GM12878 (cell line): ENCODE measurements at regions not wholly inside any gene's neighbourhood (a gene's known extent, or its start where the extent isn't known, plus 50 kb on each side); places are given as distances from the start of the nearest gene placed in this dataset.
A peak's percentile ranks its signal among the peaks of the same experiment; 100 is the strongest.

Source experiments
- ATAC-seq: fragments of 200-7000 bp; cut with Tn5 transposase; 3 replicates; pipeline ENCODE4 v1.9.1; 2020; ENCODE audit warnings: mild to moderate bottlenecking, moderate library complexity
- BruUV-seq: library from RNA; stranded (reverse); fragments of 400-500 nt; replicated peaks from 2 replicates; lab custom pipeline; 2021; lab: Mats Ljungman, UMichigan
- CTCF ChIA-PET: fragments of 300-600 bp; sonication (Branson Sonifier 250); formaldehyde crosslinking; extraction: SDS; loops from one replicate; lab custom pipeline; 2021; ENCODE audit warnings: inconsistent platforms; lab: Yijun Ruan, JAX
- POLR2A ChIA-PET: fragments of 350-600 bp; formaldehyde crosslinking; extraction: SDS; loops from one replicate; lab custom pipeline; 2021; ENCODE audit warnings: inconsistent platforms; lab: Charles Lee
- RAD21 ChIA-PET: fragments of 300-600 bp; sonication (Branson Sonifier 250); formaldehyde crosslinking; loops from one replicate; lab custom pipeline; 2023; ENCODE audit warnings: antibody characterized with exemption; ENCODE audit not compliant: unreplicated experiment; lab: Charles Lee
- SMC1A ChIA-PET: fragments of 300-600 bp; sonication (Branson Sonifier 250); formaldehyde crosslinking; loops from one replicate; lab custom pipeline; 2023; ENCODE audit not compliant: unreplicated experiment, uncharacterized antibody; lab: Charles Lee
- DNase-seq: peaks from one replicate; pipeline ENCODE4 v3.0.0-alpha.2; 2011; ENCODE audit warnings: low read depth, low spot score
- FAIRE-seq: peaks from 3 replicates; lab custom pipeline; 2011; peaks lifted over from hg19 to GRCh38; lab: Jason Lieb, UNC
- H2AFZ ChIP-seq: 2 replicates; pipeline ENCODE4 v1.6.0; 2011; ENCODE audit warnings: low read depth, low read length, control low read depth; ENCODE audit not compliant: control insufficient read depth
- H3K27ac ChIP-seq: 2 replicates; pipeline ENCODE4 v1.5.1; 2011; ENCODE audit warnings: control low read depth; ENCODE audit not compliant: control insufficient read depth, insufficient read depth
- H3K27me3 ChIP-seq, 2 experiments: replicated peaks in 1 of 2; 2 replicates each; pipeline versions ENCODE4 v1.6.0 to v1.6.1; 2011; ENCODE audit warnings: low read length in 1 of 2; ENCODE audit not compliant: control insufficient read depth in 2 of 2, insufficient read depth in 2 of 2
- H3K36me3 ChIP-seq, 2 experiments: 2 replicates each; pipeline ENCODE4 v1.5.1; 2011; ENCODE audit warnings: low read length in 1 of 2; ENCODE audit not compliant: control insufficient read depth in 2 of 2, insufficient read depth in 2 of 2
- H3K4me1 ChIP-seq: 2 replicates; pipeline ENCODE4 v1.6.1; 2011; ENCODE audit warnings: mild to moderate bottlenecking, low read length, moderate library complexity, mixed read lengths; ENCODE audit not compliant: control insufficient read depth, insufficient read depth
- H3K4me2 ChIP-seq: 2 replicates; pipeline ENCODE4 v1.6.0; 2011; ENCODE audit warnings: control low read depth; ENCODE audit not compliant: control insufficient read depth, insufficient read depth
- H3K4me3 ChIP-seq: fragments of 200-600 bp; sonication (generic); 2 replicates; pipeline ENCODE4 v1.5.1; 2016
- H3K79me2 ChIP-seq: 2 replicates; pipeline ENCODE4 v1.6.0; 2011; ENCODE audit warnings: low read length; ENCODE audit not compliant: control insufficient read depth, insufficient read depth
- H3K9ac ChIP-seq: 2 replicates; pipeline ENCODE4 v1.8.0; 2011; ENCODE audit warnings: low read length, control low read depth, mixed read lengths; ENCODE audit not compliant: control insufficient read depth, insufficient read depth
- H3K9me3 ChIP-seq: replicated peaks from 3 replicates; pipeline ENCODE4 v1.5.1; 2011; ENCODE audit warnings: mild to moderate bottlenecking, low read length; ENCODE audit not compliant: control insufficient read depth, insufficient read depth
- H4K20me1 ChIP-seq: 2 replicates; pipeline ENCODE4 v1.6.0; 2011; ENCODE audit not compliant: control insufficient read depth, insufficient read depth
- BCL3 ChIP-seq: IDR thresholded peaks from 2 replicates; pipeline ENCODE4 v1.6.1; 2011; ENCODE audit warnings: borderline replicate concordance, low read depth, mild to moderate bottlenecking, moderate library complexity, low read length; ENCODE audit not compliant: insufficient read depth, poor library complexity, severe bottlenecking
- CUX1 ChIP-seq: IDR thresholded peaks from 2 replicates; pipeline ENCODE4 v1.6.1; 2012; ENCODE audit warnings: improper control_type of control experiment, low read depth, low read length; ENCODE audit not compliant: insufficient replicate concordance
- POLR2AphosphoS5 ChIP-seq: IDR thresholded peaks from 2 replicates; pipeline ENCODE4 v1.6.1; 2011; ENCODE audit warnings: mild to moderate bottlenecking, low read length, inconsistent platforms
- SP1 ChIP-seq: IDR thresholded peaks from one replicate; pipeline ENCODE4 v1.6.1; 2011; ENCODE audit warnings: low read depth, low read length
- WGBS: methylation state at CpG from one replicate; pipeline ENCODE4 v1.1.6; 2016; ENCODE audit warnings: low lambda C conversion rate; ENCODE audit not compliant: insufficient replicate concordance, insufficient coverage; ENCODE audit errors: missing lambda C conversion rate; 5-methylcytosine and 5-hydroxymethylcytosine counted together
- in situ Hi-C: fragments of 300-500 bp; cut with MboI; formaldehyde crosslinking; loops from 9 replicates; pipeline ENCODE4 v1.14.3; 2018; ENCODE audit warnings: mixed read lengths
- intact Hi-C: fragments of 100-400 bp; cut with micrococcal nuclease; formaldehyde crosslinking; loops from one replicate; pipeline ENCODE4 v1.14.2; 2022; ENCODE audit not compliant: unreplicated experiment

- WGBS = 75% methylated on average over 13 of the region's 13 CpGs
- SMC1A ChIA-PET = no interaction called here
- Histone ChIP-seq H3K4me1 (no peaks in the 10 kb centered on the region), H3K9ac (no peak overlapping the region), H3K36me3 (no peaks in the 10 kb centered on the region), H3K4me3 (no peak overlapping the region), H2AFZ (no peak overlapping the region), H3K27me3 (no peaks in the 10 kb centered on the region), H3K9me3 (no peaks in the 10 kb centered on the region), H3K79me2 (no peaks in the 10 kb centered on the region), H3K27ac (no peak overlapping the region), H4K20me1 (no peaks in the 10 kb centered on the region), H3K4me2 (no peak overlapping the region)
- CTCF ChIA-PET = no interaction called here
- RAD21 ChIA-PET = no interaction called here
- ATAC-seq (no peak), DNase-seq (no peak), FAIRE-seq (no peak)
- intact Hi-C loops = no loop called here
- in situ Hi-C loops = no loop called here
- POLR2A ChIA-PET = no interaction called here
- TF ChIP-seq SP1 (no peak), CUX1 (no peak), POLR2AphosphoS5 (no peak), BCL3 (peak; percentile 92)
- no TSS peak for BruUV-seq
These were observed 182.5 kb downstream of the GAS1 start for GRCh38 chr9:86764671-86765343.
